Stomach (tissue), 8 donors: ENCODE measurements at regions not wholly inside any gene's neighbourhood (a gene's known extent, or its start where the extent isn't known, plus 50 kb on each side); places are given as distances from the start of the nearest gene placed in this dataset.

Source experiments
- DNase-seq, 2 donors: peaks; one replicate each; pipeline versions ENCODE4 v3.0.0 to v3.0.0-alpha.2; 2013 to 2019
- H3K27ac ChIP-seq, 5 donors: fragments of 200-600 bp in 4 of 5; sonication (generic) in 4 of 5; one replicate each; pipeline ENCODE4 v1.5.1; 2013 to 2019; ENCODE audit warnings: mild to moderate bottlenecking in 1 of 5, moderate library complexity in 1 of 5
- H3K27me3 ChIP-seq, 3 donors: fragments of 200-600 bp; sonication (generic); one replicate each; pipeline ENCODE4 v1.5.1; 2017 to 2019; ENCODE audit warnings: mixed run types in 1 of 3
- H3K36me3 ChIP-seq, 4 donors: fragments of 200-600 bp; sonication (generic); 1 replicate in 3 of 4; 2 replicates in 1 of 4; pipeline ENCODE4 v1.5.1; 2016 to 2019
- H3K4me1 ChIP-seq, 4 donors: fragments of 200-600 bp; sonication (generic); one replicate each; pipeline ENCODE4 v1.5.1; 2016 to 2019
- H3K4me3 ChIP-seq, 4 donors: fragments of 200-600 bp; sonication (generic) in 3 of 4; one replicate each; pipeline ENCODE4 v1.5.1; 2016 to 2019; ENCODE audit warnings: mild to moderate bottlenecking in 1 of 4
- H3K9me3 ChIP-seq, 4 donors: fragments of 200-600 bp; sonication (generic); one replicate each; pipeline ENCODE4 v1.5.1; 2016 to 2019
- EP300 ChIP-seq: sonication (generic); formaldehyde crosslinking; IDR thresholded peaks from one replicate; pipeline ENCODE4 v1.6.1; 2017; ENCODE audit warnings: antibody characterized with exemption
- POLR2A ChIP-seq, 4 donors: fragments of 450-650 bp; IDR thresholded peaks; one replicate each; pipeline ENCODE4 v1.6.1; 2016; ENCODE audit warnings: antibody characterized with exemption in 4 of 4, control low read depth in 2 of 4, mild to moderate bottlenecking in 1 of 4, moderate library complexity in 1 of 4
- POLR2AphosphoS5 ChIP-seq, 3 donors: sonication (generic); formaldehyde crosslinking; IDR thresholded peaks; one replicate each; pipeline ENCODE4 v1.6.1; 2016; ENCODE audit warnings: antibody characterized with exemption in 3 of 3
- WGBS, 5 donors: extraction: QIAGEN DNeasy Blood & Tissue Kit in 3 of 5; methylation state at CpG; one replicate each; pipeline versions ENCODE4 v1.1.5 to v1.1.7; 2013 to 2018; 5-methylcytosine and 5-hydroxymethylcytosine counted together
- intact Hi-C: fragments of 100-400 bp; cut with DNase I; formaldehyde crosslinking; loops from one replicate; pipeline ENCODE4 v1.15.1; 2023; ENCODE audit warnings: low total_unique reads
- TF ChIP-seq, protein P1 (sequence below), 7 experiments: fragments of 450-650 bp in 4 of 7; fragments of 200-600 bp in 3 of 7; sonication (generic) in 3 of 7; IDR thresholded peaks; one replicate each; pipeline ENCODE4 v1.5.1; 2016 to 2019; ENCODE audit warnings: antibody characterized with exemption in 7 of 7, control low read depth in 2 of 7, mild to moderate bottlenecking in 1 of 7
- donor health status: healthy with polysubstance abuse.
- donor health status: Bipolar disorder and iron deficiency.
- donor health status: healthy.

GRCh38 chr10:3945026-3945425 is 160.0 kb upstream of the KLF6 start:
- intact Hi-C loops, result no loop called here
- no peaks in the 10 kb centered on the region for H3K9me3 ChIP-seq
- no peak for TF ChIP-seq POLR2A (IDR thresholded peaks at IDR 0.05)
- 88 to 95% (median 92%) methylated on average over 5 of the region's 5 CpGs for WGBS, 5 donors
- no peaks in the 10 kb centered on the region for H3K27me3 ChIP-seq
- no peak overlapping the region for H3K4me3 ChIP-seq
- no peak for DNase-seq
- peaks cover 0 to 18% (median 12%) of the 10 kb centered on the region in 4 donors for H3K4me1 ChIP-seq
- H3K27ac ChIP-seq, result peak overlapping the region in 2 of 5 donors; percentile 56 to 58
- no peaks in the 10 kb centered on the region for H3K36me3 ChIP-seq

GRCh38 chr10:3944591-3944990 is 159.6 kb upstream of the KLF6 start:
- no peak for DNase-seq
- TF ChIP-seq POLR2AphosphoS5 (IDR thresholded peaks at IDR 0.05) (no peak), EP300 (no peak), POLR2A (IDR thresholded peaks at IDR 0.05) (no peak)
- TF ChIP-seq, protein P1, sequence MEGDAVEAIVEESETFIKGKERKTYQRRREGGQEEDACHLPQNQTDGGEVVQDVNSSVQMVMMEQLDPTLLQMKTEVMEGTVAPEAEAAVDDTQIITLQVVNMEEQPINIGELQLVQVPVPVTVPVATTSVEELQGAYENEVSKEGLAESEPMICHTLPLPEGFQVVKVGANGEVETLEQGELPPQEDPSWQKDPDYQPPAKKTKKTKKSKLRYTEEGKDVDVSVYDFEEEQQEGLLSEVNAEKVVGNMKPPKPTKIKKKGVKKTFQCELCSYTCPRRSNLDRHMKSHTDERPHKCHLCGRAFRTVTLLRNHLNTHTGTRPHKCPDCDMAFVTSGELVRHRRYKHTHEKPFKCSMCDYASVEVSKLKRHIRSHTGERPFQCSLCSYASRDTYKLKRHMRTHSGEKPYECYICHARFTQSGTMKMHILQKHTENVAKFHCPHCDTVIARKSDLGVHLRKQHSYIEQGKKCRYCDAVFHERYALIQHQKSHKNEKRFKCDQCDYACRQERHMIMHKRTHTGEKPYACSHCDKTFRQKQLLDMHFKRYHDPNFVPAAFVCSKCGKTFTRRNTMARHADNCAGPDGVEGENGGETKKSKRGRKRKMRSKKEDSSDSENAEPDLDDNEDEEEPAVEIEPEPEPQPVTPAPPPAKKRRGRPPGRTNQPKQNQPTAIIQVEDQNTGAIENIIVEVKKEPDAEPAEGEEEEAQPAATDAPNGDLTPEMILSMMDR (IDR thresholded peaks at IDR 0.05), result no peak
- WGBS, 5 donors, result 95 to 100% (median 96%) methylated on average over 2 of the region's 2 CpGs
- Histone ChIP-seq H3K4me1 (peaks cover 0 to 18% (median 12%) of the 10 kb centered on the region in 4 donors), H3K4me3 (no peak overlapping the region), H3K36me3 (no peaks in the 10 kb centered on the region), H3K9me3 (no peaks in the 10 kb centered on the region), H3K27me3 (no peaks in the 10 kb centered on the region), H3K27ac (no peak overlapping the region)
- intact Hi-C loops, result no loop called here

DNA sequence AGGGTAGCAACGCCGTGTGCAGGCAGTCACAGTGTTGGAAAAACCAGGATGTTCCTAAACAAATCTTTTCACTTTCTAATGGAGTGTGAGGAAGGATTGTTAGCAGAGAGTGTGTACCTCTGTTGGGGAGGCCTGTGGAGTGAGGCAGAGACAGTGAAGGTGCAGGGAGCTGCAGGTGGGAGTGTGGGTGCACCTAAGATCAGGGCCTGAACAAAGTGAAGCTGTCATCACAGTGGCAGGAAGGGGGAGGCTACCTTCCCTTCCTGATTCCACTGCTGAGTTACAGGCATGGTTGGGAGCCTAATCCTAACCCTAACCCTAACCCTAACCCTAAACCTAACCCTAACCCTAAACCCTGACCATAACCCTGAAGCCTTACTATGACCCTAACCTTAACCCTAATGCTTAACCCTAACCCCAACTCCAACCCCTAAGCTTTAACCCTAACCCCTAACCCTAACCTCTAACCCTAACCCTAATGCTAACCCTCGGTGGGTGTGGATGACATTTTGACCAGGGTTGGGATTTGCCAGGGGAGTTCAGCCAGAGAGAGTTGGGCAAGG is 158.8 kb upstream of the KLF6 start:
- DNase-seq, result no peak
- H3K27me3 ChIP-seq, result no peaks in the 10 kb centered on the region
- TF ChIP-seq, protein P1 (IDR thresholded peaks at IDR 0.05), result no peak
- no peak for TF ChIP-seq POLR2A (IDR thresholded peaks at IDR 0.05)
- no peak for TF ChIP-seq POLR2AphosphoS5 (IDR thresholded peaks at IDR 0.05)
- no peak for TF ChIP-seq EP300
- H3K4me3 ChIP-seq, result no peak overlapping the region
- no peaks in the 10 kb centered on the region for H3K9me3 ChIP-seq
- no peaks in the 10 kb centered on the region for H3K36me3 ChIP-seq
- intact Hi-C loops, result no loop called here
- peaks cover 0 to 18% (median 12%) of the 10 kb centered on the region in 4 donors for H3K4me1 ChIP-seq
- WGBS, 5 donors, result 59 to 96% (median 94%) methylated on average over 3 of the region's 3 CpGs
- H3K27ac ChIP-seq, result no peak overlapping the region

GRCh38 chr10:3942937-3943489 is 158.0 kb upstream of the KLF6 start:
- 82 to 92% (median 86%) methylated on average over 9 of the region's 9 CpGs for WGBS, 5 donors
- Histone ChIP-seq H3K9me3 (no peaks in the 10 kb centered on the region), H3K27me3 (no peaks in the 10 kb centered on the region), H3K36me3 (no peaks in the 10 kb centered on the region), H3K27ac (no peak overlapping the region), H3K4me3 (no peak overlapping the region), H3K4me1 (peaks cover 0 to 18% (median 12%) of the 10 kb centered on the region in 4 donors)
- TF ChIP-seq POLR2AphosphoS5 (IDR thresholded peaks at IDR 0.05) (no peak), POLR2A (IDR thresholded peaks at IDR 0.05) (no peak), EP300 (no peak)
- TF ChIP-seq, protein P1 (IDR thresholded peaks at IDR 0.05), result no peak
- intact Hi-C loops, result no loop called here
- no peak for DNase-seq

DNA sequence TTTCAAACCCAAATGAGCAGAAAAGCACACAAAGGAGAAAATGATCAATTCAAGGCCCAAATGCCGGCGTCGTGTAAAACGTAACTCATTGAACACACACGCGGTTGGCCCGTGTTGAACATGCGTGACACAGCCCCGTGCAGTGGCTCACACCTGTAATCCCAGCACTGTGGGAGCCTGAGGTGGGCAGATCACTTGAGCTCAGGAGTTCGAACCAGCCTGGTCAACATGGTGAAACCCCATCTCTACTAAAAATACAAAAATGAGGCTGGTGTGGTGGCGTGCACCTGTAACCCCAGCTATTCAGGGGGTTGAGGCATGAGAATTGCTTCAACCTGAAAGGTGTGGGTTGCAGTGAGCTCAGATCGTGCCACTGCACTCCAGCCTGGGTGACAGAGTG is 156.7 kb upstream of the KLF6 start:
- intact Hi-C loops, result no loop called here
- Histone ChIP-seq H3K4me1 (peaks cover 0 to 16% (median 11%) of the 10 kb centered on the region in 4 donors), H3K4me3 (no peak overlapping the region), H3K36me3 (no peaks in the 10 kb centered on the region), H3K27me3 (no peaks in the 10 kb centered on the region), H3K9me3 (no peaks in the 10 kb centered on the region), H3K27ac (no peak overlapping the region)
- TF ChIP-seq, protein P1 (IDR thresholded peaks at IDR 0.05), result no peak
- no peak for TF ChIP-seq POLR2A (IDR thresholded peaks at IDR 0.05)
- no peak for TF ChIP-seq EP300
- TF ChIP-seq POLR2AphosphoS5 (IDR thresholded peaks at IDR 0.05), result no peak
- 96 to 99% (median 98%) methylated on average over 12 of the region's 12 CpGs for WGBS, 5 donors
- no peak for DNase-seq
